Stimulated activated CD4-positive, alpha-beta T cell treated with anti-CD3 and anti-CD28 coated beads, Interleukin-15, amount 100 ng/mL, for 1 hour (primary cell): ENCODE measurements at regions not wholly inside any gene's neighbourhood (a gene's known extent, or its start where the extent isn't known, plus 50 kb on each side); places are given as distances from the start of the nearest gene placed in this dataset.
"Not testable (repeated sequence)": the region's sequence is repeated elsewhere in the genome, so short reads cannot be mapped to it uniquely, and the experiment has no call there.

Experiments
- DNase-seq, 2 donors: peaks; one replicate each; pipeline ENCODE4 v3.0.0-alpha.2; 2020; ENCODE audit warnings: low read depth in 1 of 2, low spot score in 1 of 2

GRCh38 chr10:64535131-64535867 lies 1014.1 kb downstream of the REEP3 start:
- no peak for DNase-seq

GRCh38 chr10:64537112-64537511 lies 1015.9 kb downstream of the REEP3 start:
- DNase-seq = no peak

- DNase-seq = no peak
Observed at GRCh38 chr10:64537928-64538327, 1016.7 kb downstream of the REEP3 start.

DNA sequence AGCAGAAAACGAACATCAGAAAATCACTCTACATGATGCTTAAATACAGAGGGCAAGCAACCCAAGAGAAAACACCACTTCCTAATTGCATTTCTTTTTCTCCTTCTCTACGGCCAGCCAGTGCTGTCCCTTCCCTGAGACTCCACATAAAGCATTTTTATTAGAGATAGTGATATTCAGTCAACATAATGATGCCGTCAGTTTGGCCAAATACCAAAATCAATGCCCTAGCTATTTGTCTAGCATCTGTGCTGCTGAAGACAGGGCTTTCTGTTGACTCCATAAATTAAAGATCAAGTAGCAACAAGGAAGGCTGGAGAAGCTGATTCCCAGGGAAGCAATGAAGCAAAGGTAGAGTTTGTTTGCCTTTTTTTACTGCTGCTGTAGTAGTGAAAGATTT lies 1024.9 kb downstream of the REEP3 start:
- DNase-seq = no peak

GRCh38 chr10:64547168-64547567 lies 1026.0 kb downstream of the REEP3 start:
- DNase-seq = no peak

DNA sequence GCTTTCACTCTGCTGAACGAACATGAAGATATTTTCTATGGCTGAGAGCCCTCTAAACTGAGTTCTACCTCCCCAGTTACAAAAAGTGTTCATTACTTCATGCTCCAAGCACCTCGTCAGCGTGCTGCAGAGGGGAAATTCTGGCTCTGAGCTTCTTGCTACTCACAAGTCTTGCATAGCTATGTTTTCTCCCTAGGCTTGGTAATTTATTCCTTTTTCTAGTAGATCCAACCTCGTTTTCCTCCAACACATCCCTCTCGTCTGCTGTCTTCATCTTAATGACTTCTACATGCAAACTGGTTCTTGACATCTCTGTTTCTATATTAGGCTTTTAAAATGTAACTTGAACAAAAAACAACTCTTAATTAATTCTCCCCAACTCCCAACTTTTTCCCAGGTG lies 1034.5 kb downstream of the REEP3 start:
- no peak for DNase-seq

GRCh38 chr10:64558094-64558835 lies 1037.1 kb downstream of the REEP3 start:
- no peak for DNase-seq

GRCh38 chr10:64571056-64571455 lies 1049.9 kb downstream of the REEP3 start:
- DNase-seq = no peak

DNA sequence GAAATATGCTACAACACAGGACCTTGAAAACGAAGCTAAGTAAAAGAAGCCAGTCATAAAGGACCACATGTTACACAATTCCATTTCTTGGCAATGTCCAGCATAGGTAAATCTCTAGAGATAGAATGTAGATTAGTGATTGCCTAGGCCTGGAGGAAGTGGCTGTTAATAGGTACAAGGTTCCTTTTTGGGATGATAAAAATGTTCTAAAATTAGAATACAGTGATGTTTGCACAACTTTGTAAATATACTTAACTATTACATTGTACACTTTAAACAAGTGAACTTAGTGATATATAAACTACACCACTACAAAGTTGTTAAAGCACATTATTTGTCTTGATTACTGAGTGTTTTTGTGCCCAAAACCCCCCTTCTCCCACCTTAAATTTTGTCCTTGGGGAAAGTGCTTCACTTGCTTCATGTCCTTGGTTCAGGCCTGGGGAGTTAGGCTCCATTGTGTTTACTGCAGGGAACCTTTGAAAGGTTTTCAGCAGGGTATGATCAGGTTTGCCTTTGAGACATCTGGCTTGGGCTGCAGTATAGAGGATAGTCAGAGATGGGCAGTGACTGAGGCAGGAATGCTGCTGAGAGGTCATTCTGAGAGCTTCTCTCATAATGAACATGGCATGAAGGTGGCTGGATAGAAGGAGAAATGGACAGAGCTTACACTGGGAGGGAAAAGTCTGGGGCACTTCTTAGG lies 1052.6 kb downstream of the REEP3 start:
- DNase-seq = no peak

GRCh38 chr10:64574371-64574770 lies 1053.2 kb downstream of the REEP3 start:
- no peak for DNase-seq

- no peak for DNase-seq
Observed at GRCh38 chr10:64576497-64576896, 1055.3 kb downstream of the REEP3 start.

GRCh38 chr10:64578757-64579156 lies 1057.6 kb downstream of the REEP3 start:
- DNase-seq = not testable (repeated sequence)

DNA sequence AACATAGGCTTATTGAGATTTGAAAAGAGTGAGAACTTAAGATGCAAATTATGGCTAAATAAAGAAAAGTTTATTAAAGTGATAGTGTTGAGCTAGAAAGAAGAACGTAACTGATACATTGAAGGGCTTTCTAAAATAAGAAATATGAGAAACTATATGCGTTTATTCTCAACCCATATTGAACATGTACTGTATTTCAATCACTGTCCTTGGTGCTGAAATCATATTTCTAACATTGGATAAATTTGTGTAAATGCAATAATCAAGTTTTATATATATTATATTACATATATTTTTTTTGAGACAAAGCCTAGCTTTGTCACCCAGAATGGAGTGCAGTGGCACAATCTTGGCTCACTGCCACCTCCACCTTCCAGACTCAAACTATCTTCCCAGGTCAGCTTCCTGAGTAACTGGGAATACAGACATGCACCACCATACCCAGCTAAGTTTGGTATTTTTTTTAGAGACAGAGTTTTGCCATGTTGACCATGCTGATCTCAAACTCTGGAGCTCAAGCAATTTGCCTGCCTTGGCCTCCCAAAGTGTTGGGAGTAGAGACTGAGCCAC lies 1065.8 kb downstream of the REEP3 start:
- no peak for DNase-seq

GRCh38 chr10:64594072-64594471 lies 1072.9 kb downstream of the REEP3 start:
- DNase-seq = no peak

- no peak for DNase-seq
Observed at GRCh38 chr10:64598600-64598999, 1077.4 kb downstream of the REEP3 start.

- DNase-seq = no peak
Observed at GRCh38 chr10:64601298-64601697, 1080.1 kb downstream of the REEP3 start.

GRCh38 chr10:64617085-64617484 lies 1095.9 kb downstream of the REEP3 start:
- DNase-seq = no peak

- DNase-seq = no peak
Observed at GRCh38 chr10:64619102-64619501, 1097.9 kb downstream of the REEP3 start.

GRCh38 chr10:64626924-64627323 lies 1105.7 kb downstream of the REEP3 start:
- no peak for DNase-seq

DNA sequence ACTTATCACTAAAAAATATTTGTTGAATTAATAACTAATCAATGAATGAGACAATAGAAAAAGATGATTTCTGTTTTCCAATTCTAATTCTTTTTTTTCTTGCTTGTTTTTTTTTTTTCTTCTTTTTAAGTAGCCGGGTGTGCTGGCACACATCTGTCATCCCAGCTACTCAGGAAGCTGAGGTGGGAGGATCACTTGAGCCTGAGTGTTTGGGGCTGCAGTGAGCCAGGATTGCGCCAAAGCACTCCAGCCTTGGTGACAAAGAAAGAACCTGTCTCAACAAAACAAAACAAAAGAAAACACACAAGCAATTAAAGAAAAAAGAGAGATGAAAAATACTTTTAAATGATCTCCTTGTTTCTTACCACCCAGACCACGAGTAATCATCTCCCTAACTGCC lies 1109.3 kb downstream of the REEP3 start:
- no peak for DNase-seq

GRCh38 chr10:64635906-64636305 lies 1114.7 kb downstream of the REEP3 start:
- DNase-seq = no peak

GRCh38 chr10:64636461-64636860 lies 1115.3 kb downstream of the REEP3 start:
- DNase-seq = no peak
